ENCODE measurements at regions not wholly inside any gene's neighbourhood (a gene's known extent, or its start where the extent isn't known, plus 50 kb on each side); places are given as distances from the start of the nearest gene placed in this dataset.
"Not testable (repeated sequence)": the region's sequence is repeated elsewhere in the genome, so short reads cannot be mapped to it uniquely, and the experiment has no call there.

DNA sequence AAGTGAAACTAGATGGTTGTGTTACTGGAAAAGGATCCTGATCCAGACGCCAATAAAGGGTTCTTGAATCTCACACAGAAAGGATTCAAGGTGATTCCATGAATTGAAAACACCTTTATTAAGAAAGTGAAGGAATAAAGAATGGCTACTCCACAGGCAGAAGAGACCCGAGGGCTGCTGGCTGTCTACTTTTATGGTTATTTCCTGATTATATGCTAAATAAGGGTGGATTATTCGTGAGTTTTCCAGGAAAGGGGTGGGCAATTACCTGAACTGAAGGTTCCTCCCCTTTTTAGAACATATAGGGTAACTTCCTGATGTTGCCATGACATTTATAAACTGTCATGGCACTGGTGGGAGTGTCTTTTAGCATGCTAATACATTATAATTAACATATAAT, 50.9 kb upstream of the WARS2 start:
- no peak for DNase-seq

DNA sequence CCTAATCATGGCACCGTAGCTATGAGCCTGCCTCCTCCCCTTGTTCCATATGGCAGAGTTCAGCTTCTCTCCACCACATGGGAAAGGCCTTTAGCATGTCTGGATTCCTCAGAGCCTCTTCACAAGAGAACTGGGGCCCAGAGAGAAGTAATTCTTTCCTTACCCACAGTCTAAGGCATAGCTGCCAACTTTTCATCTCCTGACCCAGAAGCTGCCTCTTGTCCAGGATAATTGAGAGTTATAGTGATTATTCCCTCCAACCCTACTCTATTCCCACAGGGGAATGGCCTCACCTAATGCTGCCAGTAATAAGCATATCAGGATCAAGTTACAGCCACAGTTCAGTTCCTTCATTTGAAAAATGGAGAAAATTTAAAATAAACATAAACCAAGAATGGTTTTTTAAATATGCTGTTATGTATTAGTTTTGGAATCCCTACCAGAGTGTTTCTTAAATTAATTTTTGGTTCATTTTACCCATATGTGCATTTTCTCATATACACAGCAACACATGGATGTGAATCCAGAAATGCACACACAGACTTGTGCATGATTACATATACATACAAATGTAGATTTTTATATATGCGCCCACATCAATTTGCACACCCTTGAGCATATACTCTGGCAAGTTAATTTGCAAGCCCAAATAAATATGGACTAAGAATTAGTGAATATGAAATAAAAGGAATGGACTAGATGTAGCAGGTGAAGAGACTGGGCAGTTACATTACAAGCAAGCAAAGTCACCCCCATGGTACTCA, 63.9 kb upstream of the WARS2 start:
- DNase-seq: peak; percentile 60

DNA sequence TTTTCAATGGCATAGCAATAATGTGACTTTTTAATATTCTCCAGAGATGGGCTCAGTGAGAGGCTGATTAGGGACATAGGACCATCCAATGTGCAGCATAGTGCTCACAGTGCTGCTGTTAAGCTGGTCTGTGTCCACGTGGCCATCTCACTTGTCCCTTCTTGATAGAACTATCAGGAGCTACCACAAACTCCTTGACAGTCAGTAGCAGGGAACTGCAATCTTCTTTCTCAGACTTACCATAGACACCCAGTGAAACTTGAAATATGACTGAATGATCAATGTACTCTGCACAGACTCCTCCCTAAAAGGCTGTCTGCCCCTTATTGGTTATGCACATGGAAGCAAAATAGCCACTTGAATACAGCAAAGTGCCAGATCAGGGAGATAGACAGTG, 64.5 kb upstream of the WARS2 start:
- no peak for DNase-seq

GRCh38 chr1:119209061-119209460, 68.6 kb upstream of the WARS2 start:
- no peak for DNase-seq

DNA sequence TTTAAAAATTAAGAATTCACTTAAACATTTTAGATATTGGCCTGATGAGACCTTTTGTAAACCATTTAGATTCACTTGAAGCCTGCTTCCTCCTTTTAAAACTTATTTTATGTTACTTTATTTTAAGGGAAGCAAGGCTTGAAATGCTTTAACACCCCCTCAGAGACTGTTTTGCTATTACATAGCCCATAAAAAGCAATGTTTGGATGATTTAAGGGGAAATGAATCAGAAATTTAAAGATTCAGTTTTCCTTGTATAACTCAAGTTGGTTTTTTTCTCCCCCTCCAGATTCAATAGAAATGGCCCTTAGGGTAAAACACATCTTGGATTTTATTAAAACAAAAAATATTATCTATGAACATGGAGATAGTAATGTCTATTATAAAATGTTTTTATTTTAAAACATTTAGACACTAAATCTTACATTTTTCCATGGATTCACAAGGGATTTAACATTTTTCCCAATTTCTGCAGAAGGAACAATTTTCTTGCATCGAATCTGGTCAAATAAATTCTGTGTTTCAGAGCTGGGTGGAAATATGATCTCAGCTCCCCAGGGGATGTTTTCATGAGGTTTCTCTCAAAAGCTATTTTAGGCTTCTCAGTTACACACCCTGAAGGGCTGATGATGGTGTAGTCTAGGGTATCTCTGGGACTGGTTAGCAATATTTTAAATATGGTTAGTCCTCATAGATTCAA, 69.3 kb upstream of the WARS2 start:
- no peak for DNase-seq

DNA sequence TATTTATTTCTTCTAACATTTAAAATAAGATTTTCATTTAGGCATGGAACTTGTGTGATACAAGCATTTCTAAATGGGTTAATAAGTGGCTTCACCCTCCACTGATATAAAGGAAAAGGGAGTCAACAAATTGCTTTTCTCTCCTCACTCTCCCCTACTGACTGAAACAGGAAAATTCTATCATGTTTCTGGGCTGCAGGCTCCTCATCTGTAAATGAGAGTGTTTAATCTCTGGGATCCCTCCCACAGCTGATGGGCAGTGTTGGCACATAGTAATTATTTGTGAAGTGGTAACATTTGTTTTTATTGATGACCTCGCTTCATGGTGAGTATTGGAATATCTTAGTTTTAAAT, 69.8 kb upstream of the WARS2 start:
- DNase-seq: no peak

DNA sequence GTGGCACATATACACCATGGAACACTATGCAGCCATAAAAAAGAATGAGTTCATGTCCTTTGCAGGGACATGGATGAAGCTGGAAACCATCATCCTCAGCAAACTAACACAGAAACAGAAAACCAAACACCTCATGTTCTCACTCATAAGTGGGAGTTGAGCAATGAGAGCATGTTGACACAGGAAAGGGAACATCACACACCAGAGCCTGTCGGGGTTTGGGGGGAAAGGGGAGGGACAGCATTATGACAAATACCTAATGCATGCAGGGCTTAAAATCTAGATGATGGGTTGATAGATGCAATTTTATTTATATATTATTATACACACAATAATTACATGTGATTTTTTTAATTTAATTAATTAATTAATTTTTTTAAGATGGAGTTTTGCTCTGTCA, 72.8 kb upstream of the WARS2 start:
- not testable (repeated sequence) for DNase-seq

DNA sequence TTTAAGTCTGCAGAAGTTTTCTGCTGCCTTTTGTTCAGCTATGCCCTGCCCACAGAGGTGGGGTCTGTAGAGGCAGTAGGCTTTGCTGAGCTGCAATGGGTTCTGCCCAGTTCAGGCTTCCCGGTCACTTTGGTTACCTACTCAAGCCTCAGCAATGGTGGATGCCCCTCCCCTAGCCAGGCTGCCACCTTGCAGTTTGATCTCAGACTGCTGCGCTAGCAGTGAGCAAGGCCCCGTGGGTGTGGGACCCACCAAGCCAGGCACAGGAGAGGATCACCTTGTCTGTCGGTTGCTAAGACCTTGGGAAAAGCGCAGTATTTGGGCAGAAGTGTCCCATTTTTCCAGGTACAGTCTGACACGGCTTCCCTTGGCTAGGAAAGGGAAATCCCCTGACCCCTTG, 74.5 kb upstream of the WARS2 start:
- not testable (repeated sequence) for DNase-seq

DNA sequence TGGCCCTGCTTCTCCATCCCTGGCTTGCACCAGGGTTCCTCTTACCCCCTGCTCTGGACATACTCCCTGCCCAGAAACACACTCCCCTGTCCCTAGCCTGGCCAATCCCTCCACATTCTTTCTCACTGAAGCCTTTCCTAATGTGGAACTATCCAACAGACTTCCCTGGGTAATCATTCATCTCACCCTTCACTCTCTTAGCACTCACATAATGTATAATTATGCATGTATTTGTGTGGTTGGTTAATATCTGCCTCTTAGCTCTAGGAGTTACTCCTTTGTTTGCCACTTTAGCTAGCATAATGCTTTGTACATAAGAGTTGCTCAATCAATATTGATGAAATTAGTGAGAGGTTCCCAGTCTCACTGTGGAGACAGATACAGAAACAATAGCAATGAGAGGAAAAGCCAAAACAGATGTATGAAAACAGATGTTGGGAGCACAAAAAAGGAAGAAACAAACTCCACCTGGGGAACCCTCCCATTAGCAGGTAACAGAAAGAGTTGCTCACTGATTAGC, 76.9 kb upstream of the WARS2 start:
- no peak for DNase-seq

DNA sequence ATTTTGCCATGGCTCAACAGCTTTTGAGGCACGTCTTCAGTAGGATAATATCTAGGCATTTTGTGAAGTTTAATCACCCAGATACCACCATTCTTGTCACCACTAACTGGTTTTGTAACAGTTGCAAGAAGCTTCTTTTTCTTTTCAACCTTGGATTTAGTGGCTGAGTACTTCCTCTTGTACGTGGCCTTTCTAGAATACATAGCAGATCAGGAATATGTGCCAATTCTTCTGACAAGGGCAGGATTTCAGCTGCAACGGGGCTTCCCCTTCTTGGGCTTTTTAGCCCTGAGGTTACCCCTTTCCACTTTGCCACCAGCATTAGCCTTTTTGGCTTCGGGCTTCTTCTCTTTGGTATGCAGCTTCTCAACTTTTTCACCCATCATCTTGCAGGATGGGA, 79.3 kb upstream of the WARS2 start:
- DNase-seq: no peak

DNA sequence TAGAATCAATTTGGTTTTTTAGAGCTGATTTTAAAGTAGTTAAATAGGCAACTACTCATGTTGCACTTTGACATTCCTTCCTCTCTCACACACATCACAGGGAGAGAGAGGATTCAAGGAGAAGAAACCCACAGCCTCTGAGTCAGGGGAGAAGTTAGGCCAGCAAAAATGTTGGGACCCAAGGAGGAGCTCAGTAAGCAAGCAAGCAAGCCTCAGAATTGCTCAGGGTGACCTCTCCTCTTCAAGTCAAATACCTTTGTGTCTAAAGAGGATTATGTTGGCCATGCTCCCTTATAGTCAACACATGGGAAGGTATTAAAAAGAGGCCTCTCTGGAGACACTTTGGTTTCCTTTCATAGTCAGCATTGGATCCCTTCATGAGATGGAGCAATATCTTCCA, 80.5 kb upstream of the WARS2 start:
- DNase-seq: no peak

GRCh38 chr1:119222271-119222670, 81.8 kb upstream of the WARS2 start:
- DNase-seq: no peak

DNA sequence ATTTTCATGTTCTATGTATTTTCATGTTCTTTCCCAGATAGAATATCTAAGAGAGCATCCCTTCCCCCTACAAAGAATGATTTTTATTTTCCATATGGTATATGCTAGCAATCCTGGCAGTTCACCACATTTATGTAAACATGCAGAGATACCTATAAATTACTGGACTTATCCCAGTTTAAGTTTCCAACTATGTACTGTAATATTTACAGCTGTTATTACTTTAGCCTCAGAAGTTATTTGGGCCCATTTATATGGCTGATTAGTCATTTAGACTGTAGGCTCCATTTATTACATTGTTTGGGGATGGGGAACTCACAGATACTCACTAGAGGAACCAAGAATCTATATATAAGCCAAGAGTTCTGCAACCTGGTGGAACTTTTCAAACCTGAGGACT, 84.8 kb upstream of the WARS2 start:
- DNase-seq: no peak

DNA sequence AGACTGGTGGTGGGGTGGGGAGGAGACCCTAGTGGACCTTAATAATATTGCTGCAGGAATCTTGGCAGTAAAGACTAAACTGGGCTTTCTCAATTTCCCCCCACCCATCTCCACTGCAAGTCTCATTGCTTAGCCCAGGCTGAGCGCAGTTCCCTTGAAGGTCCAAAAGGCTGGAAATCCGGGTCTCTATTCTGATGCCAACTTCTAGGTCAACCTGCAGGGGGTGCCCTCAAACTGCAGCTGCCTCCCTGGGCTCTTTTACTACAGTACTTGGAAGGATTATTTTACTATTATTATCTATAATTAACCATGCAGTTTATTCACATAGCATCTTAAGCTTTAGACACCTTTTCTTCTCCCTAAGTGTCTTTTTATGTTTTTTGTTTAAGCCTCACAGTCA, 85.4 kb upstream of the WARS2 start:
- DNase-seq: no peak

DNA sequence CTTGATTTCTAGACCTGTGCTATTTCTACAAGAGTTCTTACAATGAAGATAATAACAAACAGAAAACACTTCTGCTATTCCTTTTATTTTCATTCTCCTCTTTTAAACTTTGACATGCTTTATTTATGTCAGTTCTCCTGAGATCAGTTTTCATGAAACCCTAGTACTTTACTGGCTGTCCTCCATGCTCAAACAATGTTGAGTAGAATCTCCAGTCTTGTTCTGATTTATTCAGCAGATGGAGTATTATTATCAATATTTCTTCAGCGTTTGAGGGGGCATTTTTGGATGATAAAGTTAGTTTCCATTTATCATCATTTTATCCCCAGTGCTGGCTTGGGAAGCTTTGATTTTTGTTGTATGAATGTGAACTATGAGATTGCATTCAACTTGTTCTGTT, 85.9 kb upstream of the WARS2 start:
- DNase-seq: no peak

DNA sequence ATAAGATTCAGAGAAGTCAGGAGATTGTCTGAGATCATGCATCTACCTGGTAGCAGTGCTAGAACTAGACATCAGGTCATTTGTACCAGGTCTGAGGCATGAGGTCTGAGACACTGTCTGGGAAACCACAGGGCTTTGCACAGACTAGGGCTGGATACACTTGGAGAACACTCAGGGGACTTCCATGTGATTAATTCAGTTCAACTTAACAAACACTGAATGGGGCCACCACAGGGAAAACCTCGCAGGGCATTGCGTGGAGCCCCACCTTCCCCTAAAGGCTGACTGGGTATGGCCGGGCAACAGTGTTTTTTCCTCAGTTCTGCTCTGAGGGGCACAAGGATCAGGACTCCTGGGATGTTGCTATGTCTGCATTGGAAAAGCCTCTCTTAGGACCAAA, 86.5 kb upstream of the WARS2 start:
- no peak for DNase-seq

- no peak for DNase-seq
Observed at GRCh38 chr1:119227456-119227855, 87.0 kb upstream of the WARS2 start.

- DNase-seq: peak; percentile 11
Observed at GRCh38 chr1:119228335-119229080, 88.1 kb upstream of the WARS2 start.

DNA sequence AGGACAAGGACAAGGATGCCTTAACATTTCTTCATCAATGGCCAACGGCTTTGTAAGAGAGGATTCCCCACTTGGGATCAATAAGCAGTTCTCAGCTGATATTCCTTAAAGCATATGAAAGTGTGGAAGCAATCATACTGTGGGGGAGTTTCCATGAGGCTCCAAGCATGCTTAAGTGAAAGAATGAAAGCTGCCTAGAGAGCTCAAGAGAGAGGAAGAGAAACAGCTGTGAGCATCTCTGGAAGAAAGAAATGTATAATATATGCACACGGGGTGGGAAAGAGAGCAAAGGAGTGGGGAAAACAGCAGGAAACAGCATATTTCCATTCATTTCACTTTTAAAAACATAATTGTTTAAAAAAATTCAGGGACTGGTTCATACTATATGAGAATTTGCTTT, 94.7 kb upstream of the WARS2 start:
- no peak for DNase-seq

GRCh38 chr1:119245881-119246280, 105.4 kb upstream of the WARS2 start:
- no peak for DNase-seq

- no peak for DNase-seq
Observed at GRCh38 chr1:119249283-119249682, 108.8 kb upstream of the WARS2 start.

GRCh38 chr1:119250299-119250698, 109.8 kb upstream of the WARS2 start:
- DNase-seq: no peak

GRCh38 chr1:119251751-119252150, 111.3 kb upstream of the WARS2 start:
- no peak for DNase-seq

DNA sequence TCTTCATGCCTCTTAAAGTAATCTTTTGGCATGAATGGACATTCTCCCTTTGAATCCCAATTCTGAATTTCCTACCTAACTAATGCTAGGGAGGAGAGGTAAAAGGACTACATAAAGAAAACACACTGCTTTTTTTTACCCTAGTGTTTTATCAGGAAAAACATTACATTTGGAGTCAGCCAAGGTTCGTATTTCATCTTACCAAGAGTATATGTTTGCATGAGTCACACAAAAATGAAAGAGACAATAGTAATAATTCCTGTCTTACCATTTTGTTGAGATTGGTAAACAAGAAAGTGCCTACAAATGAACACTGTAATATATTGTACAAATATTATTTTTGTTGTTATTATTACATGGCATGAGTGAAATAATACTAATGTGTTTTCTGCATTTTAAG, 112.9 kb upstream of the WARS2 start:
- no peak for DNase-seq
